ENCODE measurements at regions not wholly inside any gene's neighbourhood (a gene's known extent, or its start where the extent isn't known, plus 50 kb on each side); places are given as distances from the start of the nearest gene placed in this dataset.

- no peak for TF ChIP-seq ZBTB40 (IDR thresholded peaks at IDR 0.05)
- no peak for TF ChIP-seq ZBTB40 (CRISPR knock-in tag; IDR thresholded peaks at IDR 0.05)
- TF ChIP-seq GTF3C2 (IDR thresholded peaks at IDR 0.05; ENCODE audit: borderline replicate concordance, extremely low read depth, insufficient read length) = no peak
- TF ChIP-seq DNMT1 (IDR thresholded peaks at IDR 0.05) = no peak
- no peak for TF ChIP-seq TCF7L2 (IDR thresholded peaks at IDR 0.05; ENCODE audit: low read depth, low read length)
- TF ChIP-seq KLF1 (tag; IDR thresholded peaks at IDR 0.05) = no peak
- TF ChIP-seq HEY1 (CRISPR knock-in tag; IDR thresholded peaks at IDR 0.05; ENCODE audit: borderline replicate concordance) = no peak
- no peak for TF ChIP-seq BMI1 (IDR thresholded peaks at IDR 0.05; ENCODE audit: low read length)
Observed at GRCh38 chr1:58017641-58018040, 528.9 kb downstream of the OMA1 start (continued).

Data from K562 (cell line).